Kidney capillary endothelial cell (primary cell): ENCODE measurements at regions not wholly inside any gene's neighbourhood (a gene's known extent, or its start where the extent isn't known, plus 50 kb on each side); places are given as distances from the start of the nearest gene placed in this dataset.

ENCODE experiments used
- DNase-seq: peaks from one replicate; pipeline ENCODE4 v3.0.0-alpha.2; 2018; ENCODE audit warnings: low spot score

GRCh38 chr14:71636076-71636475, 296.2 kb upstream of the RGS6 start:
- no peak for DNase-seq

- DNase-seq = no peak
Measured at GRCh38 chr14:71636820-71637471, 295.3 kb upstream of the RGS6 start.

GRCh38 chr14:71638523-71639196, 293.6 kb upstream of the RGS6 start:
- DNase-seq = no peak

GRCh38 chr14:71642715-71643114, 289.5 kb upstream of the RGS6 start:
- no peak for DNase-seq

GRCh38 chr14:71645656-71646055, 286.6 kb upstream of the RGS6 start:
- DNase-seq = no peak

- no peak for DNase-seq
Measured at GRCh38 chr14:71646518-71646917, 285.7 kb upstream of the RGS6 start.

- DNase-seq = no peak
Measured at GRCh38 chr14:71647086-71647784, 285.0 kb upstream of the RGS6 start.

- no peak for DNase-seq
Measured at GRCh38 chr14:71648725-71649124, 283.5 kb upstream of the RGS6 start.

GRCh38 chr14:71650187-71650755, 282.0 kb upstream of the RGS6 start:
- DNase-seq = no peak

- DNase-seq = peak; percentile 81
Measured at GRCh38 chr14:71651228-71651627, 281.0 kb upstream of the RGS6 start.

- DNase-seq = no peak
Measured at GRCh38 chr14:71652368-71652767, 279.9 kb upstream of the RGS6 start.

- DNase-seq = no peak
Measured at GRCh38 chr14:71654810-71655209, 277.4 kb upstream of the RGS6 start.

GRCh38 chr14:71658261-71658860, 273.9 kb upstream of the RGS6 start:
- DNase-seq = no peak

GRCh38 chr14:71659159-71659558, 273.1 kb upstream of the RGS6 start:
- DNase-seq = peak; percentile 57

- no peak for DNase-seq
Measured at GRCh38 chr14:71661441-71661840, 270.8 kb upstream of the RGS6 start.

- DNase-seq = no peak
Measured at GRCh38 chr14:71662291-71662790, 269.9 kb upstream of the RGS6 start.

GRCh38 chr14:71665157-71665556, 267.1 kb upstream of the RGS6 start:
- DNase-seq = peak; percentile 84

- DNase-seq = no peak
Measured at GRCh38 chr14:71665781-71666180, 266.4 kb upstream of the RGS6 start.

- DNase-seq = no peak
Measured at GRCh38 chr14:71666571-71667145, 265.6 kb upstream of the RGS6 start.

- no peak for DNase-seq
Measured at GRCh38 chr14:71668186-71668912, 263.9 kb upstream of the RGS6 start.

GRCh38 chr14:71672596-71672995, 259.6 kb upstream of the RGS6 start:
- DNase-seq = no peak
